GM12878 (cell line): ENCODE measurements at regions not wholly inside any gene's neighbourhood (a gene's known extent, or its start where the extent isn't known, plus 50 kb on each side); places are given as distances from the start of the nearest gene placed in this dataset.

Experiments
- ATAC-seq: fragments of 200-7000 bp; cut with Tn5 transposase; 3 replicates; pipeline ENCODE4 v1.9.1; 2020; ENCODE audit warnings: mild to moderate bottlenecking, moderate library complexity
- BruUV-seq: library from RNA; stranded (reverse); fragments of 400-500 nt; replicated peaks from 2 replicates; lab custom pipeline; 2021; lab: Mats Ljungman, UMichigan
- CTCF ChIA-PET: fragments of 300-600 bp; sonication (Branson Sonifier 250); formaldehyde crosslinking; extraction: SDS; loops from one replicate; lab custom pipeline; 2021; ENCODE audit warnings: inconsistent platforms; lab: Yijun Ruan, JAX
- POLR2A ChIA-PET: fragments of 350-600 bp; formaldehyde crosslinking; extraction: SDS; loops from one replicate; lab custom pipeline; 2021; ENCODE audit warnings: inconsistent platforms; lab: Charles Lee
- RAD21 ChIA-PET: fragments of 300-600 bp; sonication (Branson Sonifier 250); formaldehyde crosslinking; loops from one replicate; lab custom pipeline; 2023; ENCODE audit warnings: antibody characterized with exemption; ENCODE audit not compliant: unreplicated experiment; lab: Charles Lee
- SMC1A ChIA-PET: fragments of 300-600 bp; sonication (Branson Sonifier 250); formaldehyde crosslinking; loops from one replicate; lab custom pipeline; 2023; ENCODE audit not compliant: unreplicated experiment, uncharacterized antibody; lab: Charles Lee
- DNase-seq: peaks from one replicate; pipeline ENCODE4 v3.0.0-alpha.2; 2011; ENCODE audit warnings: low read depth, low spot score
- FAIRE-seq: peaks from 3 replicates; lab custom pipeline; 2011; peaks lifted over from hg19 to GRCh38; lab: Jason Lieb, UNC
- H2AFZ ChIP-seq: 2 replicates; pipeline ENCODE4 v1.6.0; 2011; ENCODE audit warnings: low read depth, low read length, control low read depth; ENCODE audit not compliant: control insufficient read depth
- H3K27ac ChIP-seq: 2 replicates; pipeline ENCODE4 v1.5.1; 2011; ENCODE audit warnings: control low read depth; ENCODE audit not compliant: control insufficient read depth, insufficient read depth
- H3K27me3 ChIP-seq, 2 experiments: replicated peaks in 1 of 2; 2 replicates each; pipeline versions ENCODE4 v1.6.0 to v1.6.1; 2011; ENCODE audit warnings: low read length in 1 of 2; ENCODE audit not compliant: control insufficient read depth in 2 of 2, insufficient read depth in 2 of 2
- H3K36me3 ChIP-seq, 2 experiments: 2 replicates each; pipeline ENCODE4 v1.5.1; 2011; ENCODE audit warnings: low read length in 1 of 2; ENCODE audit not compliant: control insufficient read depth in 2 of 2, insufficient read depth in 2 of 2
- H3K4me1 ChIP-seq: 2 replicates; pipeline ENCODE4 v1.6.1; 2011; ENCODE audit warnings: mild to moderate bottlenecking, low read length, moderate library complexity, mixed read lengths; ENCODE audit not compliant: control insufficient read depth, insufficient read depth
- H3K4me2 ChIP-seq: 2 replicates; pipeline ENCODE4 v1.6.0; 2011; ENCODE audit warnings: control low read depth; ENCODE audit not compliant: control insufficient read depth, insufficient read depth
- H3K4me3 ChIP-seq: fragments of 200-600 bp; sonication (generic); 2 replicates; pipeline ENCODE4 v1.5.1; 2016
- H3K79me2 ChIP-seq: 2 replicates; pipeline ENCODE4 v1.6.0; 2011; ENCODE audit warnings: low read length; ENCODE audit not compliant: control insufficient read depth, insufficient read depth
- H3K9ac ChIP-seq: 2 replicates; pipeline ENCODE4 v1.8.0; 2011; ENCODE audit warnings: low read length, control low read depth, mixed read lengths; ENCODE audit not compliant: control insufficient read depth, insufficient read depth
- H3K9me3 ChIP-seq: replicated peaks from 3 replicates; pipeline ENCODE4 v1.5.1; 2011; ENCODE audit warnings: mild to moderate bottlenecking, low read length; ENCODE audit not compliant: control insufficient read depth, insufficient read depth
- H4K20me1 ChIP-seq: 2 replicates; pipeline ENCODE4 v1.6.0; 2011; ENCODE audit not compliant: control insufficient read depth, insufficient read depth
- BMI1 ChIP-seq: fragments of 450-650 bp; IDR thresholded peaks from 2 replicates; pipeline ENCODE4 v1.6.1; 2016; ENCODE audit warnings: mild to moderate bottlenecking, moderate library complexity, borderline replicate concordance
- CEBPZ ChIP-seq: fragments of 150-350 bp; IDR thresholded peaks from 2 replicates; pipeline ENCODE4 v1.6.1; 2016; ENCODE audit warnings: low read depth, low read length
- HDGF ChIP-seq: fragments of 450-650 bp; IDR thresholded peaks from 2 replicates; pipeline ENCODE4 v1.6.1; 2016; ENCODE audit warnings: antibody characterized with exemption
- MEF2B ChIP-seq: fragments of 450-650 bp; IDR thresholded peaks from 2 replicates; pipeline ENCODE4 v1.6.1; 2018; ENCODE audit warnings: mild to moderate bottlenecking, moderate library complexity; ENCODE audit not compliant: partially characterized antibody, poor library complexity, severe bottlenecking
- RELB ChIP-seq: fragments of 450-650 bp; IDR thresholded peaks from 2 replicates; pipeline ENCODE4 v1.6.1; 2017; ENCODE audit warnings: low read depth, mild to moderate bottlenecking, moderate library complexity
- SMC3 ChIP-seq: IDR thresholded peaks from 2 replicates; pipeline ENCODE4 v1.6.1; 2011; ENCODE audit warnings: low read length, improper control_type of control experiment, borderline replicate concordance
- TBL1XR1 ChIP-seq: IDR thresholded peaks from 2 replicates; pipeline ENCODE4 v1.6.1; 2012; ENCODE audit warnings: low read depth, low read length, improper control_type of control experiment
- WRNIP1 ChIP-seq: IDR thresholded peaks from 2 replicates; pipeline ENCODE4 v1.6.1; 2011; ENCODE audit warnings: low read depth, low read length, improper control_type of control experiment, borderline replicate concordance
- ZBED1 ChIP-seq: IDR thresholded peaks from 2 replicates; pipeline ENCODE4 v1.6.1; 2016; ENCODE audit warnings: borderline replicate concordance
- WGBS: methylation state at CpG from one replicate; pipeline ENCODE4 v1.1.6; 2016; ENCODE audit warnings: low lambda C conversion rate; ENCODE audit not compliant: insufficient replicate concordance, insufficient coverage; ENCODE audit errors: missing lambda C conversion rate; 5-methylcytosine and 5-hydroxymethylcytosine counted together
- in situ Hi-C: fragments of 300-500 bp; cut with MboI; formaldehyde crosslinking; loops from 9 replicates; pipeline ENCODE4 v1.14.3; 2018; ENCODE audit warnings: mixed read lengths
- intact Hi-C: fragments of 100-400 bp; cut with micrococcal nuclease; formaldehyde crosslinking; loops from one replicate; pipeline ENCODE4 v1.14.2; 2022; ENCODE audit not compliant: unreplicated experiment

- intact Hi-C loops, result no loop called here
- no peaks in the 10 kb centered on the region; a peak in 2 of 4 replicates for H3K27me3 ChIP-seq
- POLR2A ChIA-PET, result no interaction called here
- no peaks in the 10 kb centered on the region for H3K79me2 ChIP-seq
- H3K27ac ChIP-seq, result no peak overlapping the region
- TF ChIP-seq WRNIP1 (no peak), CEBPZ (no peak), RELB (no peak), BMI1 (no peak), ZBED1 (no peak), SMC3 (no peak), MEF2B (no peak), HDGF (no peak), TBL1XR1 (no peak)
- TF ChIP-seq, all 136 proteins: peak for 0
- RAD21 ChIA-PET, result no interaction called here
- Histone ChIP-seq H3K9ac (no peak overlapping the region), H2AFZ (no peak overlapping the region), H3K9me3 (no peaks in the 10 kb centered on the region), H3K4me2 (no peak overlapping the region), H3K4me1 (no peaks in the 10 kb centered on the region), H4K20me1 (no peaks in the 10 kb centered on the region), H3K4me3 (no peak overlapping the region), H3K36me3 (no peaks in the 10 kb centered on the region)
- SMC1A ChIA-PET, result no interaction called here
- CTCF ChIA-PET, result no interaction called here
- DNase-seq (no peak), ATAC-seq (no peak), FAIRE-seq (no peak)
- in situ Hi-C loops, result no loop called here
- 32% methylated on average over 4 of the region's 4 CpGs for WGBS
- BruUV-seq, result no TSS peak
Observed at GRCh38 chr1:232682248-232682647, 52.3 kb upstream of the SIPA1L2 start.
